Testis (tissue), 2 donors: ENCODE measurements at regions not wholly inside any gene's neighbourhood (a gene's known extent, or its start where the extent isn't known, plus 50 kb on each side); places are given as distances from the start of the nearest gene placed in this dataset.

ENCODE experiments used
- CTCF ChIP-seq, 3 experiments: fragments of 450-650 bp in 2 of 3; fragments of 200-600 bp in 1 of 3; sonication (generic) in 1 of 3; IDR thresholded peaks; one replicate each; pipeline ENCODE4 v1.5.1; 2016 to 2019; ENCODE audit warnings: antibody characterized with exemption in 3 of 3, mild to moderate bottlenecking in 2 of 3, moderate library complexity in 1 of 3
- POLR2A ChIP-seq: fragments of 450-650 bp; IDR thresholded peaks from one replicate; pipeline ENCODE4 v1.6.1; 2017; ENCODE audit warnings: antibody characterized with exemption, mild to moderate bottlenecking, moderate library complexity

- TF ChIP-seq CTCF (IDR thresholded peaks at IDR 0.05) = no peak
- TF ChIP-seq POLR2A = no peak
Observed at GRCh38 chr14:42893183-42893582, 1286.5 kb downstream of the LRFN5 start.
